GM18909 (cell line): ENCODE measurements at regions not wholly inside any gene's neighbourhood (a gene's known extent, or its start where the extent isn't known, plus 50 kb on each side); places are given as distances from the start of the nearest gene placed in this dataset.
"Not testable (repeated sequence)": the region's sequence is repeated elsewhere in the genome, so short reads cannot be mapped to it uniquely, and the experiment has no call there.

Experiments used
- ATAC-seq: cut with Tn5 transposase; IDR thresholded peaks from one replicate; pipeline ENCODE4 v1.9.1; 2021; ENCODE audit warnings: mild to moderate bottlenecking; ENCODE audit not compliant: unreplicated experiment, poor library complexity

- ATAC-seq, result no peak
Measured at GRCh38 chr6:168815229-168815628, 374.2 kb downstream of the SMOC2 start.

- ATAC-seq, result no peak
Measured at GRCh38 chr6:168808232-168808631, 367.2 kb downstream of the SMOC2 start.

- no peak for ATAC-seq
Measured at GRCh38 chr6:168804331-168804730, 363.3 kb downstream of the SMOC2 start.

- ATAC-seq, result no peak
Measured at GRCh38 chr6:168803874-168804273, 362.9 kb downstream of the SMOC2 start.

- no peak for ATAC-seq
Measured at GRCh38 chr6:168799067-168799466, 358.1 kb downstream of the SMOC2 start.

GRCh38 chr6:168796106-168796505 is 355.1 kb downstream of the SMOC2 start:
- no peak for ATAC-seq

- not testable (repeated sequence) for ATAC-seq
Measured at GRCh38 chr6:168795611-168796010, 354.6 kb downstream of the SMOC2 start.

- ATAC-seq, result no peak
Measured at GRCh38 chr6:168794491-168794890, 353.5 kb downstream of the SMOC2 start.

GRCh38 chr6:168793649-168794048 is 352.7 kb downstream of the SMOC2 start:
- ATAC-seq, result no peak

- ATAC-seq, result no peak
Measured at GRCh38 chr6:168791917-168792316, 350.9 kb downstream of the SMOC2 start.

GRCh38 chr6:168789699-168790098 is 348.7 kb downstream of the SMOC2 start:
- no peak for ATAC-seq

GRCh38 chr6:168785720-168786511 is 344.9 kb downstream of the SMOC2 start:
- no peak for ATAC-seq

GRCh38 chr6:168784426-168784825 is 343.4 kb downstream of the SMOC2 start:
- no peak for ATAC-seq

- ATAC-seq, result no peak
Measured at GRCh38 chr6:168783720-168784119, 342.7 kb downstream of the SMOC2 start.

GRCh38 chr6:168782187-168782751 is 341.3 kb downstream of the SMOC2 start:
- ATAC-seq, result no peak

- no peak for ATAC-seq
Measured at GRCh38 chr6:168778201-168778600, 337.2 kb downstream of the SMOC2 start.

- ATAC-seq, result no peak
Measured at GRCh38 chr6:168774381-168774780, 333.4 kb downstream of the SMOC2 start.

- ATAC-seq, result no peak
Measured at GRCh38 chr6:168773788-168774187, 332.8 kb downstream of the SMOC2 start.

- ATAC-seq, result no peak
Measured at GRCh38 chr6:168765752-168766151, 324.8 kb downstream of the SMOC2 start.

- ATAC-seq, result no peak
Measured at GRCh38 chr6:168756009-168756634, 315.1 kb downstream of the SMOC2 start.

- ATAC-seq, result no peak
Measured at GRCh38 chr6:168746643-168747042, 305.7 kb downstream of the SMOC2 start.

GRCh38 chr6:168746013-168746412 is 305.0 kb downstream of the SMOC2 start:
- no peak for ATAC-seq
